ENCODE measurements at regions not wholly inside any gene's neighbourhood (a gene's known extent, or its start where the extent isn't known, plus 50 kb on each side); places are given as distances from the start of the nearest gene placed in this dataset.
"Not testable (repeated sequence)": the region's sequence is repeated elsewhere in the genome, so short reads cannot be mapped to it uniquely, and the experiment has no call there.

- H3K9me3 ChIP-seq, result no peaks in the 10 kb centered on the region
- H3K4me3 ChIP-seq, result no peak overlapping the region
- H3K36me3 ChIP-seq, result no peaks in the 10 kb centered on the region
- DNase-seq, result no peak
- peaks cover 0 to 11% (median 5%) of the 10 kb centered on the region in 3 donors for H3K27me3 ChIP-seq
- intact Hi-C loops (cut with DNase I; ENCODE audit: low total_unique reads) (no loop called here), in situ Hi-C loops (cut with MboI; ENCODE audit: low sequenced_read_pairs in 4 of 4) (no loop called here)
- TF ChIP-seq CTCF (IDR thresholded peaks at IDR 0.05 in 4 of 5, conservative IDR thresholded peaks at IDR 0.05 in 1 of 5) (no peak), POLR2A (IDR thresholded peaks at IDR 0.05) (no peak)
- no peak for ATAC-seq
- H3K27ac ChIP-seq, result peak overlapping the region in 1 of 4 donors; percentile 70
- peaks cover 6 to 11% of the 10 kb centered on the region in 2 donors for H3K4me1 ChIP-seq
These were observed 124.5 kb upstream of the SYT13 start for GRCh38 chr11:45410391-45411227.

GRCh38 chr11:45409587-45409986 lies 123.4 kb upstream of the SYT13 start:
- Histone ChIP-seq H3K27me3 (peaks cover 0 to 9% (median 5%) of the 10 kb centered on the region in 3 donors), H3K9me3 (no peaks in the 10 kb centered on the region), H3K4me3 (no peak overlapping the region), H3K36me3 (no peaks in the 10 kb centered on the region), H3K27ac (no peak overlapping the region), H3K4me1 (peaks cover 6 to 11% of the 10 kb centered on the region in 2 donors)
- ATAC-seq (peak in 1 of 2 donors; percentile 39), DNase-seq (peak in 1 of 2 donors; percentile 19)
- intact Hi-C loops (cut with DNase I; ENCODE audit: low total_unique reads) (no loop called here), in situ Hi-C loops (cut with MboI; ENCODE audit: low sequenced_read_pairs in 4 of 4) (no loop called here)
- TF ChIP-seq CTCF (IDR thresholded peaks at IDR 0.05 in 4 of 5, conservative IDR thresholded peaks at IDR 0.05 in 1 of 5) (no peak), POLR2A (IDR thresholded peaks at IDR 0.05) (no peak)

- peaks cover 0 to 3% (median 2%) of the 10 kb centered on the region in 3 donors for H3K27me3 ChIP-seq
- H3K36me3 ChIP-seq, result no peaks in the 10 kb centered on the region
- no peak for ATAC-seq
- DNase-seq, result no peak
- TF ChIP-seq POLR2A (IDR thresholded peaks at IDR 0.05) (no peak), CTCF (IDR thresholded peaks at IDR 0.05 in 4 of 5, conservative IDR thresholded peaks at IDR 0.05 in 1 of 5) (no peak)
- intact Hi-C loops (cut with DNase I; ENCODE audit: low total_unique reads), result no loop called here
- H3K4me1 ChIP-seq, result peaks cover 6 to 10% of the 10 kb centered on the region in 2 donors
- no peak overlapping the region for H3K27ac ChIP-seq
- in situ Hi-C loops (cut with MboI; ENCODE audit: low sequenced_read_pairs in 4 of 4), result no loop called here
- no peaks in the 10 kb centered on the region for H3K9me3 ChIP-seq
- H3K4me3 ChIP-seq, result no peak overlapping the region
These were observed 121.1 kb upstream of the SYT13 start for GRCh38 chr11:45407226-45407625.

- no peak for TF ChIP-seq POLR2A (IDR thresholded peaks at IDR 0.05)
- TF ChIP-seq CTCF (IDR thresholded peaks at IDR 0.05 in 4 of 5, conservative IDR thresholded peaks at IDR 0.05 in 1 of 5), result peak in 1 of 5 experiments; percentile 18
- DNase-seq (no peak), ATAC-seq (no peak)
- in situ Hi-C loops (cut with MboI; ENCODE audit: low sequenced_read_pairs in 4 of 4) (no loop called here), intact Hi-C loops (cut with DNase I; ENCODE audit: low total_unique reads) (no loop called here)
- no peaks in the 10 kb centered on the region for H3K4me1 ChIP-seq
- no peak overlapping the region for H3K27ac ChIP-seq
- H3K9me3 ChIP-seq, result no peaks in the 10 kb centered on the region
- no peak overlapping the region for H3K4me3 ChIP-seq
- peaks cover 0 to 8% (median 4%) of the 10 kb centered on the region in 3 donors for H3K27me3 ChIP-seq
- H3K36me3 ChIP-seq, result no peaks in the 10 kb centered on the region
These were observed 120.0 kb upstream of the SYT13 start for GRCh38 chr11:45405916-45406670.

- H3K27me3 ChIP-seq, result peaks cover 0 to 19% (median 3%) of the 10 kb centered on the region in 3 donors
These were observed 117.4 kb upstream of the SYT13 start for GRCh38 chr11:45403521-45403920.

More at GRCh38 chr11:45403521-45403920, 117.4 kb upstream of the SYT13 start:
- H3K36me3 ChIP-seq; H3K4me3 ChIP-seq; DNase-seq; H3K27ac ChIP-seq; intact Hi-C loops (cut with DNase I; ENCODE audit: low total_unique reads); H3K9me3 ChIP-seq; ATAC-seq; H3K4me1 ChIP-seq; in situ Hi-C loops (cut with MboI; ENCODE audit: low sequenced_read_pairs in 4 of 4): not testable (repeated sequence)
